ENCODE measurements at regions not wholly inside any gene's neighbourhood (a gene's known extent, or its start where the extent isn't known, plus 50 kb on each side); places are given as distances from the start of the nearest gene placed in this dataset.

- DNase-seq = no peak
- no peaks in the 10 kb centered on the region for H3K9me3 Mint-ChIP-seq (ENCODE audit: unreplicated experiment)
- no peak overlapping the region for H3K27ac Mint-ChIP-seq (ENCODE audit: unreplicated experiment)
- no peak for TF ChIP-seq CTCF (IDR thresholded peaks at IDR 0.05; ENCODE audit: partially characterized antibody, unreplicated experiment)
- H3K27me3 Mint-ChIP-seq (ENCODE audit: unreplicated experiment) = no peaks in the 10 kb centered on the region
- H3K36me3 Mint-ChIP-seq (ENCODE audit: unreplicated experiment) = no peaks in the 10 kb centered on the region
- H3K4me1 Mint-ChIP-seq (ENCODE audit: low read depth, unreplicated experiment) = no peaks in the 10 kb centered on the region
- H3K4me3 Mint-ChIP-seq (ENCODE audit: unreplicated experiment) = no peak overlapping the region
Measured at GRCh38 chr12:34186492-34186891, 164.2 kb downstream of the ALG10 start.

GRCh38 chr12:34188974-34189373 lies 166.7 kb downstream of the ALG10 start:
- no peak overlapping the region for H3K27ac Mint-ChIP-seq (ENCODE audit: unreplicated experiment)
- H3K9me3 Mint-ChIP-seq (ENCODE audit: unreplicated experiment) = no peaks in the 10 kb centered on the region
- no peaks in the 10 kb centered on the region for H3K4me1 Mint-ChIP-seq (ENCODE audit: low read depth, unreplicated experiment)
- TF ChIP-seq CTCF (IDR thresholded peaks at IDR 0.05; ENCODE audit: partially characterized antibody, unreplicated experiment) = no peak
- no peaks in the 10 kb centered on the region for H3K36me3 Mint-ChIP-seq (ENCODE audit: unreplicated experiment)
- no peaks in the 10 kb centered on the region for H3K27me3 Mint-ChIP-seq (ENCODE audit: unreplicated experiment)
- DNase-seq = no peak
- no peak overlapping the region for H3K4me3 Mint-ChIP-seq (ENCODE audit: unreplicated experiment)

- no peak for DNase-seq
- Mint-ChIP-seq H3K9me3 (ENCODE audit: unreplicated experiment) (peaks cover 3% of the 10 kb centered on the region), H3K4me1 (ENCODE audit: low read depth, unreplicated experiment) (no peaks in the 10 kb centered on the region), H3K27me3 (ENCODE audit: unreplicated experiment) (no peaks in the 10 kb centered on the region), H3K36me3 (ENCODE audit: unreplicated experiment) (no peaks in the 10 kb centered on the region), H3K27ac (ENCODE audit: unreplicated experiment) (no peak overlapping the region), H3K4me3 (ENCODE audit: unreplicated experiment) (no peak overlapping the region)
- no peak for TF ChIP-seq CTCF (IDR thresholded peaks at IDR 0.05; ENCODE audit: partially characterized antibody, unreplicated experiment)
Measured at GRCh38 chr12:34190054-34190453, 167.8 kb downstream of the ALG10 start.

- Mint-ChIP-seq H3K27ac (ENCODE audit: unreplicated experiment) (no peak overlapping the region), H3K27me3 (ENCODE audit: unreplicated experiment) (no peaks in the 10 kb centered on the region), H3K9me3 (ENCODE audit: unreplicated experiment) (peaks cover 12% of the 10 kb centered on the region), H3K4me1 (ENCODE audit: low read depth, unreplicated experiment) (no peaks in the 10 kb centered on the region), H3K4me3 (ENCODE audit: unreplicated experiment) (no peak overlapping the region), H3K36me3 (ENCODE audit: unreplicated experiment) (no peaks in the 10 kb centered on the region)
- DNase-seq = no peak
- TF ChIP-seq CTCF (IDR thresholded peaks at IDR 0.05; ENCODE audit: partially characterized antibody, unreplicated experiment) = no peak
Measured at GRCh38 chr12:34198924-34199323, 176.6 kb downstream of the ALG10 start.

- Mint-ChIP-seq H3K9me3 (ENCODE audit: unreplicated experiment) (peaks cover 17% of the 10 kb centered on the region), H3K4me1 (ENCODE audit: low read depth, unreplicated experiment) (no peaks in the 10 kb centered on the region), H3K27ac (ENCODE audit: unreplicated experiment) (no peak overlapping the region), H3K27me3 (ENCODE audit: unreplicated experiment) (peaks cover 6% of the 10 kb centered on the region), H3K4me3 (ENCODE audit: unreplicated experiment) (no peak overlapping the region), H3K36me3 (ENCODE audit: unreplicated experiment) (peaks cover 11% of the 10 kb centered on the region)
- DNase-seq = no peak
- no peak for TF ChIP-seq CTCF (IDR thresholded peaks at IDR 0.05; ENCODE audit: partially characterized antibody, unreplicated experiment)
Measured at GRCh38 chr12:34203866-34204620, 181.7 kb downstream of the ALG10 start.
